Glomerular endothelial cell (primary cell): ENCODE measurements at regions not wholly inside any gene's neighbourhood (a gene's known extent, or its start where the extent isn't known, plus 50 kb on each side); places are given as distances from the start of the nearest gene placed in this dataset.
A peak's percentile ranks its signal among the peaks of the same experiment; 100 is the strongest.
"Not testable (repeated sequence)": the region's sequence is repeated elsewhere in the genome, so short reads cannot be mapped to it uniquely, and the experiment has no call there.

Experiments used
- DNase-seq: peaks from one replicate; pipeline ENCODE4 v3.0.0-alpha.2; 2011; ENCODE audit warnings: low read depth, low spot score; ENCODE audit errors: extremely low read depth

- DNase-seq, result not testable (repeated sequence)
Observed at GRCh38 chrX:23458957-23459356, 124.3 kb downstream of the PTCHD1 start.

- no peak for DNase-seq
Observed at GRCh38 chrX:23465105-23465791, 130.6 kb downstream of the PTCHD1 start.

DNA sequence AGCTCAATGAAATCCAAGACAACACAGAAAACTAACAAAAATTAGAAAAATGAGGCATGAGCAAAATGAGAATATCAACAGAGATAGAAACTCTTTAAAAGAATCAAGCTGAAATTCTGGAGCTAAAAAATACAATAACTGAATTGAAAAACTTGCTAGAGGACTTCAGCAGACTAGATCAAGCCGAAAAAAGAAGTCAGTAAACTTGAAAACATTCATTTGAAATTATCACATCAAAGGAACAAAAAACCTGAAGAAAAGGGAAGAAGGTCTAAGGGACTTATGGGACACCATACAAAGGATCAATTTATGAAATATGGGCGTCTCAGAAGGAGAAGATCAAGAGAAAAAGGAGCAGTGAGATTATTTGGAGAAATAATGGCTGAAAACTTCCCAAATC lies 131.3 kb downstream of the PTCHD1 start:
- DNase-seq, result no peak

GRCh38 chrX:23478056-23478455 lies 143.4 kb downstream of the PTCHD1 start:
- DNase-seq, result no peak

DNA sequence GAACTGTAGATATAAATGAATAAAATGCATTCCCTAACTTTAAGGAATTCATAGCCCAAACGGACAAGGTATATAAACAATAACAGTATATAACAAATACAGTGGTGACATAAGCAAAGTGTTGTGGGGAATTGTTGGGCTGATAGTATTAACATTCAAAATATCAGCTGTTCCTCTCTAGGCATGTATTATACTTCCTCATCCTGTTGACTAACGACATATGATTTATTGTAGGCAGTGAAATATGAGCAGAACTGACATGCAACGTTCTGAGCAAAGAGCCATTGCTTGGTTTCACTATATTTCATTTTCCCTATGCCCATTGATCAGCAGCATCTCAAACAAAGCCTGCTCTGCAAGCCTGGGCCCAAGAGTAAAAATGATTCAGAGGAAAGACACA lies 143.9 kb downstream of the PTCHD1 start:
- no peak for DNase-seq

DNA sequence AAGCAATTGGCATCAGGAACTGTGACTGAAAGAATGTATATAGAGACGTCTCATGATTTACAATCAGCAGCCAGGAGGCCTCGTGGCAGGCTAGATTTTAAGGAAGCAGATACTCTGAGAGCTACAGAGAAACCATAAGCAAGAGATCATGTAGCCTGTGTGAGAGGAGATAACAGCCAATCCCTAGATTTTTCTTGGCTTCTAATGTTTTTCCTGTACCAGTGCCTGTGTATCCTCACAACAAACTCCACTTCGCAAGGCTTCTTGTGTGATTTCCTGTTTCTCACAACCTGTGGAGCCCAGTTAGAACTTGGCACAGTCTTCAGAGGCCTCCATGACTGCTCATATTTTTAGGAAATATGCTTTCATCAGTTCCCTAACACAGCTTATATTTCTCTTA lies 147.9 kb downstream of the PTCHD1 start:
- no peak for DNase-seq

DNA sequence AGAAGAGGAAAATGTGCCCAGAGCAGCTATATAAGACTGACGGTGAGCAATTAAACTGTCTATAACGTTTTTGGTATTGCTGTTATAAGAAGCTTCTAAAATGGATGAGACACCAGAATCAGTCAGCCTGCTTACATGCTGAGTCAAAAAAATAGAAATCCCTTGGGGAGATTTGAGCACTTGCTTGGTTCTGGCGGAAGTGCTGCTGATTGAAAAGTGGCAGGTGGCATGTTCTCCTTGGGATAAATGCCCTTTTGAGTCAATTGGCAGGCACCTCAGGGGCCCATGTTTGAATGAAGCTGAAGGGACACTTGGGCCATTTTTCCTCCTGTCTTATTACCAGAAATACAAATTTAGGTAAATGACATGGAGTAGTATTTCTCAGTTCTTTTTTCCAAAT lies 148.7 kb downstream of the PTCHD1 start:
- no peak for DNase-seq

GRCh38 chrX:23493941-23494374 lies 159.3 kb downstream of the PTCHD1 start:
- no peak for DNase-seq

- DNase-seq, result no peak
Observed at GRCh38 chrX:23494741-23495140, 160.1 kb downstream of the PTCHD1 start.

GRCh38 chrX:23497919-23498318 lies 163.3 kb downstream of the PTCHD1 start:
- DNase-seq, result no peak

DNA sequence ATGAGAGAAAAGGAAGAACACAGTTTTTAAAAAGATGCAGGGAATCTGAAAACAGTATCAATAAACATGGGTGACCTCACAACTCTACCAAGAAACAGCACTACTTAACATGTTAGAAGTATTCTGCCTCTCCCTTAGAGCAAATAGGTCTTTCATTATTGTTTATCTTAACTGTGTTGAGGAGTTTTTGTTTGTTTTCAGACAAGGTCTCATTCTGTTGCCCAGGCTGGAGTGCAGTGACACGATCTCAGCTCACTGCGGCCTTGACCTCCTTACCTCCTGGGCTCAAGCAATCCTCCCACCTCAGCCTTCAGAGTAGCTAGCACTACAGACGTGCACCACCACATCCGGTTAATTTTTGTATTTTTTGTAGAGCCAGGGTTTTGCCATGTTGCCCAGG lies 165.3 kb upstream of the PRDX4 start:
- DNase-seq, result no peak

GRCh38 chrX:23503835-23504539 lies 163.3 kb upstream of the PRDX4 start:
- DNase-seq, result peak; percentile 50

DNA sequence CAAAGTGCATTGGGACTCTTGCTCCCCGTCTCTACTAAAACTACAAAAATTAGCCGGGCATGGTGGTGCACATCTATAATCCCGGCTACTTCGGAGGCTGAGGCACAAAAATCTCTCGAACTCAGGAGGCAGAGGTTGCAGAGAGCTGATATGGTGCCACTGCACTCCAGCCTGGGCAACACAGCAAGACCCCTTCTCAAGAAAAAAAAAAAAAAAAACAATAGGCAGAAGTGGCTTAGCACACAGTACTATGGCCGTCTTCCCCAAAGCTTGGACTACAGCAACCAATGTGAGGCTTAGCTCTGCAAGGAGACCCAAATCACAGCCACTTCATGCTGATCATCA lies 162.8 kb upstream of the PRDX4 start:
- DNase-seq, result no peak

DNA sequence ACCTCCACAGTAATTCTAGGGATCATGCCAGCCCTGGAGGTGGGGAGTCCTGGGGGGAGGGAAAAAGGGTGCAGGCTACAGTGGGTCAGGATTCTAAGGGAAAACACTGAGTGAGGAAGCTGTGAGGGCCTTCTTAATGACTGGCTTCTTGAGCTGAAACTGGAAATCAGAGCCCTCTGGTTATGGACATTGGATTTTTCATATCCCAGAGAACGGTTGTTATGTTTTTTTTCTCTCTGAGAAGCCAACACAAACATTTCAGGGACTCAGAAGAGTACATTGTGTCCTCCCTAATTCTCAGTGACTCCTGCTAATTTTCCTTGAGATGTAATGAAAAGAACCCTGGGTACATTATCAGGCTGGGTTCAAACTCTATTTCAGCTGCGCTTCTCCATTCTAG lies 162.4 kb upstream of the PRDX4 start:
- no peak for DNase-seq

DNA sequence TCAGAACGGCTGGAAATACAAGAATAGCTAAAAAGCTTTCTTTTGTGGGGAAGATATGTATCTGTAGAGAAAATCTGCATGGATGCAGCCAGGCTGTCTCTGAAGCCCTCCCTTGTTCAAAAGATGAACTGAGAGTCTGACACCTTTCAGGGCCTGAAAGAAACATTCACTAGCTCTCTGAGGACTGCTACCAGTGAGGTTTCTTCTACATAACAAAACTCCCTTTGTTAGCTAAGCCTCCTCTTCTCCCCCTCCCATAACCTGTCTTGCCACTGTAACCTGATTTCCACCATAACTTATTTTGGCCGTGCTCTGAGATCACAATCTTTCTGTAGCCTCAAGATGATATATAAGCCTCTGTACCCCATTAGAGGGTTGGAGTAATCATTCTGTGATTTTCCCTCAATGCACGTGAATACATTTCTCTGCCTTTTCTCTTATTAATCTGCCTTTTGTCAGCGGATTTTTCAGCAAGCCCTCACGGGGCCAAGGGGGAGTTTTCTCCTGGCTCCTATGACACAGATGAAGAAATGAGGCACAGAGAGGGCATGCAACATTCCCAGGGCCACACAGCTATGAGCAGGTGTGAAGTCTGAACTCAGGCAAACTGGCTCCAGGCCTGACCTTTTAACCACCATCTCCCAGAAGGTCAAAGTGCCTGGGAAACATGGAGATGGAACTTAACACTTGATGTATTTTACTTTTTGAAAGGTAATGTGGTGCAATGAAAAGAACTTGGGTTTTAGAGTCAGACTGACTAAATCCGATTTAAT lies 161.6 kb upstream of the PRDX4 start:
- DNase-seq, result no peak

GRCh38 chrX:23509256-23509655 lies 158.0 kb upstream of the PRDX4 start:
- DNase-seq, result no peak

DNA sequence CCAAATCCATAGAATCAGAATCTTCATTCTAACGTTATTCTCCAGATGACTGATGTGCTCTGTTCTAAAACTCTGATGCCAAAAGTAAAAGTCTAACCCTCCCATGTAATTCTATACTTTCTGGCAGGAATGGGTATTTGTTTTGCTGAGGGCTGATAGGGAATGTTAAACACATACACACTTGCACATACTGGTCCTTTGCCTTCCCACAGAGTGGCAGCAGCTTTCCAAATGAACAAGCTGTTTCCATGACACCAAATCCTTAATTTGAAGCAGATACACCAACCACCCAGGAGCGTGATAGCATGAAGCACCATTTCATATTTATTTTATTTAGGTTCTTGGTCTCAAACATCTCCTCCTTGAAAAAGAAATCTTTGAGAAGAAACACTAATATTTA lies 155.5 kb upstream of the PRDX4 start:
- no peak for DNase-seq

GRCh38 chrX:23513121-23513520 lies 154.2 kb upstream of the PRDX4 start:
- DNase-seq, result no peak

DNA sequence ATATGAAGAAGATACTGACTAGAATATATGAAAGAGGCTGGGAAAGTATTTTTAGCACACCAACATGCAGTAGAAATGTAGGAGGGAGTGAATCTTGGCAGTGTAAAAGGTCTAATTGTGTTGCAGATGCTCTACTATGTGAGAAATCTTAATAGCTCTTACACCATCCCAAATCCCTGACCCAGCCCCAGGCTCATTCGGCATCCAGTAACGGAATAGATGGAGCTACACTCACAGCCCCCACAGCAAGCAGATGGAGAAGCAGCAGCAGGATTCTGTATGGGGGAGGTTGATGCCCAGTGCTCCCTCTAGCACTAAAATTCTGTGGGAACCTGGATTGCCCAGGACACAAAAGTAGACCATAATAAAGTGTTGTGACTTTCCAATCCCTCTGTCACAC lies 153.2 kb upstream of the PRDX4 start:
- no peak for DNase-seq

DNA sequence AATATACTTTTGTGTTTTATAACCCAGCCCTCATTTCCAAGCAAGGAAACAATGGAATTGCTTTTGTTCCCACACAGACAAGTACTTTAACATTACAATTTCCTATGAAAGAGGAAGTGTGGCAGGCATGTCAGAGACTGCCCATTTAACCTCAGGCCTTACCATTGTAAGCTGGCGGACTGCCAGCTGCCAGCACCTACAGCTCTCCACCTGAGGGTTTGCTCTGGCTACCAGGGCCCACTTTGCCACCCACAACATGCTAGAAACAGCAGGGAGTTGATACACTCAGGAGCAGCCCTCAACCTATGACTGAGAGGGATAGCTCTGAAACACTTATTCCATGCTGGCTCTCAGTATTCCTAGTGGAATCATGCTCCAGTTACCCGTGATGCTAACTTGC lies 152.3 kb upstream of the PRDX4 start:
- no peak for DNase-seq

GRCh38 chrX:23523026-23523657 lies 144.2 kb upstream of the PRDX4 start:
- DNase-seq, result not testable (repeated sequence)
